LNCaP clone FGC (cell line): ENCODE measurements at regions not wholly inside any gene's neighbourhood (a gene's known extent, or its start where the extent isn't known, plus 50 kb on each side); places are given as distances from the start of the nearest gene placed in this dataset.

ENCODE experiments used
- DNase-seq: peaks from one replicate; pipeline ENCODE4 v3.0.0-alpha.2; 2011; ENCODE audit warnings: low read depth
- H3K4me3 ChIP-seq: 2 replicates; pipeline ENCODE4 v1.5.1; 2011; ENCODE audit warnings: mild to moderate bottlenecking, low read depth, low read length, control low read depth
- CTCF ChIP-seq: IDR thresholded peaks from 2 replicates; pipeline ENCODE4 v1.5.1; 2012; ENCODE audit warnings: mild to moderate bottlenecking; ENCODE audit not compliant: control insufficient read depth, insufficient read depth; ENCODE audit errors: extremely low read depth

- no peak overlapping the region for H3K4me3 ChIP-seq
- no peak for TF ChIP-seq CTCF
- no peak for DNase-seq
Observed at GRCh38 chr6:8982668-8983067, 547.3 kb upstream of the SLC35B3 start.

- TF ChIP-seq CTCF = no peak
- no peak overlapping the region for H3K4me3 ChIP-seq
- DNase-seq = no peak
Observed at GRCh38 chr6:8973395-8973794, 538.0 kb upstream of the SLC35B3 start.

GRCh38 chr6:8969747-8970146 lies 534.4 kb upstream of the SLC35B3 start:
- no peak overlapping the region for H3K4me3 ChIP-seq
- TF ChIP-seq CTCF = no peak
- no peak for DNase-seq

DNA sequence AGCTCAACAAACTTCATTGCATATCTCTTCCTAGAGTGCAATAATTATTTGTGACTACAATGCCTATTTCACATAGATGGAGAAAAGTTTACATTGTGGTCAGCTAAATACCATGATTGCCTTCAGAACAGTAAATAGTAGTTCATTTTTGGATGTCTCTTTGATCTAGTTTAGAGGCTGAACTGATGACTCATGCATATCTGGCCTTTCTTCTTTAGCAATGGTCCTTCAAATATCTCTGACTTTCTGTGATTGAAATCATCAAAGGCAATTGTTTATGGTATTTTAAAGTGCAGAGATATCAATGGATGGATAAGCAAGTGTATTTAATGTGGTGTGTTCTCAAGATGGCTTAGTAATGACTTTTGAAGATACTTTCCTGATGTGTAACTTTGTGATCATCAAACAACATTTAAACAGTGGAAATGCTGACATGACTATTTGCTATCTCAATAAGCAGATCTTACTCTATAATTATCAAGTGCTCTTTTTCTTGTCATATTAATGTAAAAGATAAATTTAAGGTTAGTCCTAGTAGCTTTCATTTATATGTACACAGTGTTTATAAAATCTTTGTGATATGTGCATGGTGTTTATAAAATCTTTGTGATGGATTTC lies 523.7 kb upstream of the SLC35B3 start:
- H3K4me3 ChIP-seq = no peak overlapping the region
- no peak for TF ChIP-seq CTCF
- no peak for DNase-seq

DNA sequence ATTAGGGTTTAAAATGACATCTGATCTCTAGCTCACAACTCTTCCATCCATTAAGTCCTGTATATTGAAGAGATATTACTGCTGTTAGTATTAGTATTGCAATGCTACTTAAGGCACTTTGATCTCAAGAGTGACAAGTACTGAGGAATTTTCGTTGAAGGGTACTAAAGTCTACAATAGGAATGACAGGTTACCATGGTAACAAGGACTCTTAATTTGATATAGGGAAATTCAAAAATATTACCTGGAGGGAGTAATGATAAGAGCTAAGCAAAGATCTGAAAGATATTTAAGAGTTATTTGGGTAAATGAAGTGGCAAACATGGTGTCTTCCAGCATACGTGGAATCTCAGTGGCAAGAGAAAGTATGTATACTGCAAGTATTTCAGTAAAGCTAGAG lies 518.0 kb upstream of the SLC35B3 start:
- TF ChIP-seq CTCF = no peak
- no peak for DNase-seq
- no peak overlapping the region for H3K4me3 ChIP-seq

- H3K4me3 ChIP-seq = no peak overlapping the region
- DNase-seq = no peak
- no peak for TF ChIP-seq CTCF
Observed at GRCh38 chr6:8948733-8949132, 513.4 kb upstream of the SLC35B3 start.

GRCh38 chr6:8947900-8948299 lies 512.6 kb upstream of the SLC35B3 start:
- no peak for TF ChIP-seq CTCF
- no peak for DNase-seq
- H3K4me3 ChIP-seq = no peak overlapping the region
